Parathyroid adenoma (tissue), 2 donors: ENCODE measurements at regions not wholly inside any gene's neighbourhood (a gene's known extent, or its start where the extent isn't known, plus 50 kb on each side); places are given as distances from the start of the nearest gene placed in this dataset.

Source experiments
- H2AFZ ChIP-seq: fragments of 300-600 bp; sonication (generic); one replicate; pipeline ENCODE4 v1.7.0; 2017; ENCODE audit warnings: antibody characterized with exemption, mild to moderate bottlenecking
- H3K27ac ChIP-seq: fragments of 300-600 bp; sonication (generic); one replicate; pipeline ENCODE4 v1.7.0; 2017
- H3K27me3 ChIP-seq: fragments of 300-600 bp; sonication (generic); one replicate; pipeline ENCODE4 v1.7.0; 2017; ENCODE audit warnings: low read length; ENCODE audit not compliant: control insufficient read depth, insufficient read depth
- H3K36me3 ChIP-seq: fragments of 300-600 bp; sonication (generic); one replicate; pipeline ENCODE4 v1.7.0; 2017; ENCODE audit warnings: low read length; ENCODE audit not compliant: control insufficient read depth, insufficient read depth
- H3K4me1 ChIP-seq: fragments of 300-600 bp; sonication (generic); one replicate; pipeline ENCODE4 v1.7.0; 2017; ENCODE audit warnings: control low read depth
- H3K4me2 ChIP-seq: fragments of 300-600 bp; sonication (generic); one replicate; pipeline ENCODE4 v1.7.0; 2017; ENCODE audit warnings: low read length
- H3K4me3 ChIP-seq: fragments of 300-600 bp; sonication (generic); one replicate; pipeline ENCODE4 v1.7.0; 2017; ENCODE audit warnings: low read depth, low read length
- H3K79me2 ChIP-seq: fragments of 300-600 bp; sonication (generic); one replicate; pipeline ENCODE4 v1.7.0; 2017; ENCODE audit warnings: control low read depth
- H3K9ac ChIP-seq: fragments of 300-600 bp; sonication (generic); one replicate; pipeline ENCODE4 v1.7.0; 2017; ENCODE audit warnings: mild to moderate bottlenecking
- H3K9me3 ChIP-seq: fragments of 300-600 bp; sonication (generic); one replicate; pipeline ENCODE4 v1.7.0; 2017; ENCODE audit warnings: low read length; ENCODE audit not compliant: control insufficient read depth
- TF ChIP-seq, protein P1 (sequence below): fragments of 300-600 bp; sonication (generic); IDR thresholded peaks from one replicate; pipeline ENCODE4 v1.7.0; 2017; ENCODE audit warnings: antibody characterized with exemption, mild to moderate bottlenecking
- donor health status: primary hyperparathyroidism.

DNA sequence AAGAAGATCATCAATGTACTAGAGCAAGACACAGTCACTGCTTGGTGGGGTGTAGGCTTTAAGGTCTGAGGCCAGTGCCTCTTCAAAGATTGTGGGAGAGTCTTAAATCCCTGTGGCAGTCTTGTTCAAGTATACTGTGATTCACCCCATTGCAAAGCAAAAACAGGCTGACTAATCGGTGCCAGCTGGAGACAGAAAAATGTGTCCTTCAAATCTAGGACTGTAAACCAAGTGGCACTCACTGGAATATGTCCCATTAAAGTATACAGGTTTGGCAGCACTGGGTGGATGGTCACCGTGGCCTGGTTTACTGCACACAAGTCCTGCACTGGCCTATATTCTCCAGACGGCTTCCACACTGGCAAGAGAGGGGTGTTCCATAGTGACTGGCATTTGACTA lies 1315.3 kb downstream of the TMEM121 start:
- H3K27ac ChIP-seq, result no peak overlapping the region
- no peak overlapping the region for H3K4me3 ChIP-seq
- no peaks in the 10 kb centered on the region for H3K27me3 ChIP-seq
- TF ChIP-seq, protein P1, sequence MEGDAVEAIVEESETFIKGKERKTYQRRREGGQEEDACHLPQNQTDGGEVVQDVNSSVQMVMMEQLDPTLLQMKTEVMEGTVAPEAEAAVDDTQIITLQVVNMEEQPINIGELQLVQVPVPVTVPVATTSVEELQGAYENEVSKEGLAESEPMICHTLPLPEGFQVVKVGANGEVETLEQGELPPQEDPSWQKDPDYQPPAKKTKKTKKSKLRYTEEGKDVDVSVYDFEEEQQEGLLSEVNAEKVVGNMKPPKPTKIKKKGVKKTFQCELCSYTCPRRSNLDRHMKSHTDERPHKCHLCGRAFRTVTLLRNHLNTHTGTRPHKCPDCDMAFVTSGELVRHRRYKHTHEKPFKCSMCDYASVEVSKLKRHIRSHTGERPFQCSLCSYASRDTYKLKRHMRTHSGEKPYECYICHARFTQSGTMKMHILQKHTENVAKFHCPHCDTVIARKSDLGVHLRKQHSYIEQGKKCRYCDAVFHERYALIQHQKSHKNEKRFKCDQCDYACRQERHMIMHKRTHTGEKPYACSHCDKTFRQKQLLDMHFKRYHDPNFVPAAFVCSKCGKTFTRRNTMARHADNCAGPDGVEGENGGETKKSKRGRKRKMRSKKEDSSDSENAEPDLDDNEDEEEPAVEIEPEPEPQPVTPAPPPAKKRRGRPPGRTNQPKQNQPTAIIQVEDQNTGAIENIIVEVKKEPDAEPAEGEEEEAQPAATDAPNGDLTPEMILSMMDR, result no peak
- H3K79me2 ChIP-seq, result no peaks in the 10 kb centered on the region
- no peaks in the 10 kb centered on the region for H3K4me1 ChIP-seq
- no peak overlapping the region for H3K9ac ChIP-seq
- no peaks in the 10 kb centered on the region for H3K9me3 ChIP-seq
- no peak overlapping the region for H2AFZ ChIP-seq
- H3K4me2 ChIP-seq, result no peak overlapping the region
- H3K36me3 ChIP-seq, result no peaks in the 10 kb centered on the region

DNA sequence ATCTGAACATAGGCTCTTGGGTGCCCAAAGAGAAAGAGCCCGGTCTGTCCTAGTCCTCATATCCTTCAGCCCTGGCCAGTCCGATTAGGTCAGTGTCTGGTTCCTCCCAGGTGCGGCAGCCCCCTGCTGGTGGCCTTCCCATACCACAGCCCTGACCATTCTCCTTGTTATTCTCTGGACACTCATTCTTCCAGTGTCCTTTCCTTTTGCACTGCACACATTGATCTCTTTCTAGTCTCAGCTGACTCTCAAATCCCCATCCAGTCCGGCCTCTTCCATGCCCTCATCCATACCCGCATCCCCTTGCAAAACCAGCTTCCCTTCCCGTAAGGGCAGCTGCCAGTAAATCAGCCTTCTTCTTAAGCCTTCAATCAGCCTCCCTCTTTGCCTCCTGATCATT lies 1316.3 kb downstream of the TMEM121 start:
- H3K27ac ChIP-seq, result no peak overlapping the region
- no peaks in the 10 kb centered on the region for H3K9me3 ChIP-seq
- H3K27me3 ChIP-seq, result no peaks in the 10 kb centered on the region
- H3K36me3 ChIP-seq, result no peaks in the 10 kb centered on the region
- no peaks in the 10 kb centered on the region for H3K79me2 ChIP-seq
- H3K4me3 ChIP-seq, result no peak overlapping the region
- no peak overlapping the region for H3K4me2 ChIP-seq
- TF ChIP-seq, protein P1, result no peak
- no peak overlapping the region for H3K9ac ChIP-seq
- no peak overlapping the region for H2AFZ ChIP-seq
- H3K4me1 ChIP-seq, result no peaks in the 10 kb centered on the region

DNA sequence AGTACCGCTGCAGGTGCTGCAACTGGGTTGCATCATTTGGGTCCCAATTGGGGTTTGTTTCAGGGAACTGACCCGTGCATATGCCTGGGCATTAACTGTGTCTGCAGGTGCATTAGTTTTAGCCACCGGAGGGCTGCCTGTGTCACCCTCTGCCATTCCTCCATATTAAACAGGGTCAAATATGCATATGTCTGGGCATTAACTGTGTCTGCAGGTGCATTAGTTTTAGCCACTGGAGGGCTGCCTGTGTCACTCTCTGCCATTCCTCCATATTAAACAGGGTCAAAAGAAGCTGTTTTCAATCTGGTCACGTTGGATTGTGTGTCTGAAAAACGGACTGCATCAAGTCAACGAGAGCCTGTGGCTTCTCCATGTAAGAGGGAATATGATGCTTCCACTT lies 1317.0 kb downstream of the TMEM121 start:
- TF ChIP-seq, protein P1, result no peak
- peak overlapping the region; percentile 61 for H3K4me3 ChIP-seq
- H3K27ac ChIP-seq, result no peak overlapping the region

DNA sequence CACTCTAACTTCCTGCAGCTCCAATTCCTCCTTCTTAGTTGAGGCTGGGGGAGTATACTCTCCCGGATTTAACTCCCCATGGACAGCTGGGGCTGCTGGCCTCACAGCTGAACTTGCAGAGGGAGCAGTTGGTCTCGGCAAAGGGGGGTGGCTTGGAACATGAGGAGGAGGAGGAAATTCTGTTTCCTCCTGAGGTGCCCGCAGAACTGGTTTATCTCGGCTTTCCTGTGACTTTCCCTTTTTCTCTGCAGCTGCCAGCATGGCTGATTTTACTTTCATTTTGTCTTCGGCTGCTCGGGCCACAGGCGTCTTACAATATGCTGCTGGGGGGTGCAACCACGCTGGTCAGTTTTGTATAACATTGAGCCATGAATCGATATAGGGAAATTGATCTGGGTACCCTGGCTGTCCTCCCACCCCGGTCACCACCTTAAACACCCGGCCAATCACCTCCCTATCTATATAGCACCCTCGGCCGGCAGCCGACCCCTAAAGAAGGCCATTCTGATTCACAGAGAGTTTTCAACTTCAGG lies 1317.6 kb downstream of the TMEM121 start:
- Histone ChIP-seq H3K4me1 (no peaks in the 10 kb centered on the region), H3K27ac (peak overlapping the region; percentile 29)

More for the DNA sequence above, 1317.0 kb downstream of the TMEM121 start:
- no peaks in the 10 kb centered on the region for H3K27me3 ChIP-seq
- H3K79me2 ChIP-seq, result no peaks in the 10 kb centered on the region
- no peaks in the 10 kb centered on the region for H3K4me1 ChIP-seq
- H3K9me3 ChIP-seq, result no peaks in the 10 kb centered on the region
- peak overlapping the region; percentile 73 for H3K4me2 ChIP-seq
- H2AFZ ChIP-seq, result no peak overlapping the region
- H3K36me3 ChIP-seq, result no peaks in the 10 kb centered on the region
- H3K9ac ChIP-seq, result no peak overlapping the region

More for the DNA sequence above, 1317.6 kb downstream of the TMEM121 start:
- Histone ChIP-seq H2AFZ (no peak overlapping the region), H3K4me2 (peak overlapping the region; percentile 73), H3K79me2 (no peaks in the 10 kb centered on the region), H3K27me3 (no peaks in the 10 kb centered on the region), H3K9me3 (no peaks in the 10 kb centered on the region), H3K36me3 (no peaks in the 10 kb centered on the region), H3K4me3 (peak overlapping the region; percentile 61), H3K9ac (no peak overlapping the region)
- TF ChIP-seq, protein P1, result no peak
